ENCODE measurements at regions not wholly inside any gene's neighbourhood (a gene's known extent, or its start where the extent isn't known, plus 50 kb on each side); places are given as distances from the start of the nearest gene placed in this dataset.

GRCh38 chr2:126536605-126537200, 119.3 kb upstream of the GYPC start:
- H3K4me3 Mint-ChIP-seq = no peak overlapping the region
- intact Hi-C loops (cut with micrococcal nuclease) = no loop called here
- Histone ChIP-seq H3K4me1 (ENCODE audit: control insufficient read depth in 1 of 2, insufficient read depth in 2 of 2, low read length in 2 of 2) (no peaks in the 10 kb centered on the region), H3K27ac (ENCODE audit: low read depth in 1 of 2, low read length in 2 of 2) (no peak overlapping the region), H3K36me3 (replicated peaks in 1 of 2; ENCODE audit: control insufficient read depth in 1 of 2, insufficient read depth in 2 of 2, low read length in 2 of 2) (no peaks in the 10 kb centered on the region), H3K9me3 (replicated peaks in 1 of 2; ENCODE audit: control insufficient read depth in 1 of 2, insufficient read depth in 1 of 2, low read length in 2 of 2) (no peaks in the 10 kb centered on the region), H2AFZ (ENCODE audit: insufficient read depth, low read depth, low read length, poor library complexity, severe bottlenecking) (no peak overlapping the region), H3K27me3 (ENCODE audit: control insufficient read depth in 2 of 2, insufficient read depth in 2 of 2, low read length in 2 of 2) (no peaks in the 10 kb centered on the region), H4K20me1 (ENCODE audit: insufficient read depth, low read length) (no peaks in the 10 kb centered on the region), H3K4me2 (replicated peaks; ENCODE audit: extremely low read depth, low read length, poor library complexity, severe bottlenecking) (no peak overlapping the region), H3K9ac (ENCODE audit: insufficient read depth, low read length, poor library complexity, severe bottlenecking) (no peak overlapping the region), H3K79me2 (ENCODE audit: insufficient read depth, low read length) (no peaks in the 10 kb centered on the region), H3K4me3 (replicated peaks in 1 of 3; ENCODE audit: low read depth in 2 of 3, low read length in 3 of 3) (no peak overlapping the region)
- no peak overlapping the region for H3K27ac Mint-ChIP-seq
- H3K36me3 Mint-ChIP-seq = no peaks in the 10 kb centered on the region
- TF ChIP-seq CTCF (IDR thresholded peaks at IDR 0.05) = no peak
- H3K9me3 Mint-ChIP-seq = peaks cover 0 to 7% (median 2%) of the 10 kb centered on the region in 7 donors
- DNase-seq = no peak
- peaks cover 6% of the 10 kb centered on the region for H3K4me1 Mint-ChIP-seq
- peaks cover 0 to 6% (median 2%) of the 10 kb centered on the region in 3 donors for H3K27me3 Mint-ChIP-seq (ENCODE audit: low read depth in 3 of 3)

- H3K36me3 ChIP-seq (replicated peaks in 1 of 2; ENCODE audit: control insufficient read depth in 1 of 2, insufficient read depth in 2 of 2, low read length in 2 of 2) = no peaks in the 10 kb centered on the region
- no peaks in the 10 kb centered on the region for H3K27me3 ChIP-seq (ENCODE audit: control insufficient read depth in 2 of 2, insufficient read depth in 2 of 2, low read length in 2 of 2)
- no peaks in the 10 kb centered on the region for H3K4me1 ChIP-seq (ENCODE audit: control insufficient read depth in 1 of 2, insufficient read depth in 2 of 2, low read length in 2 of 2)
- Mint-ChIP-seq H3K4me1 (peaks cover 6% of the 10 kb centered on the region), H3K27ac (no peak overlapping the region), H3K27me3 (ENCODE audit: low read depth in 3 of 3) (peaks cover 0 to 6% (median 2%) of the 10 kb centered on the region in 3 donors), H3K36me3 (no peaks in the 10 kb centered on the region), H3K4me3 (no peak overlapping the region), H3K9me3 (peaks cover 7 to 17% (median 16%) of the 10 kb centered on the region in 7 donors)
- no peak for TF ChIP-seq CTCF (IDR thresholded peaks at IDR 0.05)
- peaks cover 3 to 17% of the 10 kb centered on the region in 2 donors for H3K9me3 ChIP-seq (replicated peaks in 1 of 2; ENCODE audit: control insufficient read depth in 1 of 2, insufficient read depth in 1 of 2, low read length in 2 of 2)
- H3K9ac ChIP-seq (ENCODE audit: insufficient read depth, low read length, poor library complexity, severe bottlenecking) = no peak overlapping the region
- intact Hi-C loops (cut with micrococcal nuclease) = no loop called here
- H3K4me2 ChIP-seq (replicated peaks; ENCODE audit: extremely low read depth, low read length, poor library complexity, severe bottlenecking) = no peak overlapping the region
- H2AFZ ChIP-seq (ENCODE audit: insufficient read depth, low read depth, low read length, poor library complexity, severe bottlenecking) = no peak overlapping the region
- WGBS (ENCODE audit: insufficient coverage) = 100% methylated on average over 1 of the region's 3 CpGs
- H3K27ac ChIP-seq (ENCODE audit: low read depth in 1 of 2, low read length in 2 of 2) = no peak overlapping the region
- no peak overlapping the region for H3K4me3 ChIP-seq (replicated peaks in 1 of 3; ENCODE audit: low read depth in 2 of 3, low read length in 3 of 3)
- H4K20me1 ChIP-seq (ENCODE audit: insufficient read depth, low read length) = no peaks in the 10 kb centered on the region
- H3K79me2 ChIP-seq (ENCODE audit: insufficient read depth, low read length) = no peaks in the 10 kb centered on the region
- DNase-seq = no peak
Measured at GRCh38 chr2:126539101-126539500, 116.9 kb upstream of the GYPC start.
